ENCODE measurements at regions not wholly inside any gene's neighbourhood (a gene's known extent, or its start where the extent isn't known, plus 50 kb on each side); places are given as distances from the start of the nearest gene placed in this dataset.

DNA sequence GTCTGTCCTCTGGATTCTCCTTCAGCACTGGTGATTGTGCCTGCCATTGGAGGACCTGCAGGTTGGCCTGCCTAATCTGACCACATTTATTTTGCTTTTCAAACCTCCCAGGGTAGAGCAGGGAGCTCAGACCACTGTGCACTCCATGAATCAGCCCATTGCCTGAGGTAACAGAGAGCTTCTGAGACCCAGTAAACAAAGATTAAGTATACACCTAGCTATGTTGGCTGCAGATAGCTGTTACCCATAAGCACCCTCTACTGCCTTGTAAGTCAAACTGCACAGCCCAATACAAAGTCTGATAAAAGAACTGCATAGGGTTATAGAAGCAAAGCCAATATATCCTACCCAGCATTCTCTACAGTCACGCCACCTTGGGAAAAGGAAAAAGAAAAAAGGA is 338.7 kb downstream of the HTR1B start:
- H3K4me1 Mint-ChIP-seq = no peaks in the 10 kb centered on the region
- H3K4me1 ChIP-seq (ENCODE audit: insufficient read depth, low read length) = no peaks in the 10 kb centered on the region
- no peak overlapping the region for H3K27ac ChIP-seq (ENCODE audit: low read depth, low read length)
- no peak for DNase-seq
- ChIA-PET CTCF (no interaction called here), POLR2A (no interaction called here)
- H3K9me3 Mint-ChIP-seq = peaks cover 9 to 30% (median 14%) of the 10 kb centered on the region in 5 donors
- H3K27me3 Mint-ChIP-seq = no peaks in the 10 kb centered on the region
- H3K4me3 Mint-ChIP-seq = no peak overlapping the region
- no peak overlapping the region for H3K27ac Mint-ChIP-seq
- H3K36me3 ChIP-seq (ENCODE audit: insufficient read depth, low read length) = no peaks in the 10 kb centered on the region
- H3K27me3 ChIP-seq (ENCODE audit: insufficient read depth, low read length, poor library complexity, severe bottlenecking) = no peaks in the 10 kb centered on the region
- no peak overlapping the region for H3K4me3 ChIP-seq (ENCODE audit: low read length)
- H3K36me3 Mint-ChIP-seq = no peaks in the 10 kb centered on the region
- H3K9me3 ChIP-seq (ENCODE audit: low read length) = no peaks in the 10 kb centered on the region

GRCh38 chr6:77123527-77123926 is 339.8 kb downstream of the HTR1B start:
- H3K27me3 ChIP-seq (ENCODE audit: insufficient read depth, low read length, poor library complexity, severe bottlenecking) = no peaks in the 10 kb centered on the region
- H3K4me3 ChIP-seq (ENCODE audit: low read length) = no peak overlapping the region
- no peak overlapping the region for H3K27ac ChIP-seq (ENCODE audit: low read depth, low read length)
- H3K4me1 ChIP-seq (ENCODE audit: insufficient read depth, low read length) = no peaks in the 10 kb centered on the region
- ChIA-PET POLR2A (no interaction called here), CTCF (no interaction called here)
- no peaks in the 10 kb centered on the region for H3K36me3 ChIP-seq (ENCODE audit: insufficient read depth, low read length)
- Mint-ChIP-seq H3K4me3 (no peak overlapping the region), H3K27me3 (no peaks in the 10 kb centered on the region), H3K4me1 (no peaks in the 10 kb centered on the region), H3K9me3 (peaks cover 9 to 26% (median 14%) of the 10 kb centered on the region in 5 donors), H3K36me3 (no peaks in the 10 kb centered on the region), H3K27ac (no peak overlapping the region)
- DNase-seq = no peak
- H3K9me3 ChIP-seq (ENCODE audit: low read length) = no peaks in the 10 kb centered on the region

DNA sequence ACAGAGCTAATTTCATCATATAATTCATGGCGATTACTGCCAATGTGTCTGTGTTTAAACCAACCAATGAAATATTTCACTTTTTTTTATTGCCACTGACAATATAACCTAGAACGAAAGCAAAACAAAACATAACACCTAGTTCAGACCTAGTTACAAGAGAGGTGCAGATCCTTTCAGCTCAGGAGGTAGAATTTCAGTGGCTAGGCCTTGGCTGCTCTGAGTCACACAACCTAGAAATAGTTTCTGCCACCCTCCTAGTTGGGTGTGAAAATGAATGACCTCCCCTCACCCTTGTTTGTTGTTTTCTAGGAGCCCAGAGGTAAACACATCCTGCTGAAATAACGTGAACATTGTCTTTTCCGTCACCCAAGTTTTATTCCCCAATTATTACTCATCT is 356.3 kb downstream of the HTR1B start:
- ChIA-PET CTCF (no interaction called here), POLR2A (no interaction called here)
- Histone ChIP-seq H3K9me3 (ENCODE audit: low read length) (no peaks in the 10 kb centered on the region), H3K4me1 (ENCODE audit: insufficient read depth, low read length) (no peaks in the 10 kb centered on the region), H3K27ac (ENCODE audit: low read depth, low read length) (no peak overlapping the region), H3K4me3 (ENCODE audit: low read length) (no peak overlapping the region), H3K27me3 (ENCODE audit: insufficient read depth, low read length, poor library complexity, severe bottlenecking) (no peaks in the 10 kb centered on the region), H3K36me3 (ENCODE audit: insufficient read depth, low read length) (no peaks in the 10 kb centered on the region)
- Mint-ChIP-seq H3K27ac (no peak overlapping the region), H3K4me1 (no peaks in the 10 kb centered on the region), H3K36me3 (no peaks in the 10 kb centered on the region), H3K4me3 (no peak overlapping the region), H3K9me3 (peaks cover 0 to 35% (median 2%) of the 10 kb centered on the region in 5 donors), H3K27me3 (no peaks in the 10 kb centered on the region)
- DNase-seq = no peak

DNA sequence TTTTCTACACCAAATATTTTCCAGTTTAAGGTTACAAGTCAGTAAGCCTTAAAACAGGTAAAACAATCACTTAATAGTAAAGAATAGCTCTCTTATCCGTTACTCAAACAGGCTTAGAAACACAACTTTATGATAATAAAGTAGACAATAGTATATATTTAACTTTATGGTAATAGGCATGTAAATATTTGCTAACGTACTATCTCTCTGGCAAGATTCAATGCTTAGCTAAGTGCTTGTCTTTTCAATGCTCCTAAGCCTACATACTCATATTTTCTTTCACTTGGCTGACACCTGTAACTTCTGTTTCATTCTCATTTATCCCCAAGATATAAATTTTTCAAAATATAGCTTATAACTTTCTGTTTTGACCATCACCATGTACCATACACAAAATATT is 358.2 kb downstream of the HTR1B start:
- ChIA-PET CTCF (no interaction called here), POLR2A (no interaction called here)
- no peak for DNase-seq

DNA sequence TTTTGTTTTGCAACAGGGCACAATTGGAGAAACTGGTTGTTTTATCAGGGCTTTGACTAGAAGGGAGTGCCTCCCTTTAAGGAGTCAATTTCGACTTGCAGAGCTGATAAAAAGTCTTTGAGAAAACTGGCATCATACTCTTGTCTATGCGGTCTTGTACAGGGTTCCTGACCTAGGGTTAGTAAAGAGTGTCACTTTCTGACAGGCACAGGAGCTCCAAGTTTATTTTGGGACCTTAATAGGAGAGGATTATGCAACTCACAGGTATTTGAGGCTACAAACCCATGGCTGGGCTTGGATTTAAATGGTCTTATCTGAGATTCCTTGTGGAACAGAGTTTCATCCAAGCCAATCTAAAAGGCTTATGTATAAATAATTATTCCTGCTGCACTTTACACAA is 365.4 kb downstream of the HTR1B start:
- Mint-ChIP-seq H3K4me3 (no peak overlapping the region), H3K36me3 (no peaks in the 10 kb centered on the region), H3K27me3 (no peaks in the 10 kb centered on the region), H3K4me1 (no peaks in the 10 kb centered on the region), H3K9me3 (peaks cover 2 to 14% (median 7%) of the 10 kb centered on the region in 5 donors), H3K27ac (no peak overlapping the region)
- POLR2A ChIA-PET = no interaction called here
- Histone ChIP-seq H3K27me3 (ENCODE audit: insufficient read depth, low read length, poor library complexity, severe bottlenecking) (no peaks in the 10 kb centered on the region), H3K4me1 (ENCODE audit: insufficient read depth, low read length) (no peaks in the 10 kb centered on the region), H3K4me3 (ENCODE audit: low read length) (no peak overlapping the region), H3K27ac (ENCODE audit: low read depth, low read length) (no peak overlapping the region), H3K9me3 (ENCODE audit: low read length) (no peaks in the 10 kb centered on the region), H3K36me3 (ENCODE audit: insufficient read depth, low read length) (no peaks in the 10 kb centered on the region)
- CTCF ChIA-PET = no interaction called here
- no peak for DNase-seq

More for the DNA sequence above, 358.2 kb downstream of the HTR1B start:
- Histone ChIP-seq H3K27ac (ENCODE audit: low read depth, low read length) (no peak overlapping the region), H3K27me3 (ENCODE audit: insufficient read depth, low read length, poor library complexity, severe bottlenecking) (no peaks in the 10 kb centered on the region), H3K4me3 (ENCODE audit: low read length) (no peak overlapping the region), H3K9me3 (ENCODE audit: low read length) (no peaks in the 10 kb centered on the region), H3K4me1 (ENCODE audit: insufficient read depth, low read length) (no peaks in the 10 kb centered on the region), H3K36me3 (ENCODE audit: insufficient read depth, low read length) (no peaks in the 10 kb centered on the region)
- no peaks in the 10 kb centered on the region for H3K36me3 Mint-ChIP-seq
- H3K4me3 Mint-ChIP-seq = no peak overlapping the region
- H3K27ac Mint-ChIP-seq = no peak overlapping the region
- H3K27me3 Mint-ChIP-seq = no peaks in the 10 kb centered on the region
- no peaks in the 10 kb centered on the region for H3K4me1 Mint-ChIP-seq
- H3K9me3 Mint-ChIP-seq = peaks cover 0 to 30% (median 7%) of the 10 kb centered on the region in 5 donors

- H3K36me3 Mint-ChIP-seq = no peaks in the 10 kb centered on the region
- no peak overlapping the region for H3K4me3 Mint-ChIP-seq
- CTCF ChIA-PET = no interaction called here
- H3K9me3 Mint-ChIP-seq = peaks cover 2 to 15% (median 7%) of the 10 kb centered on the region in 5 donors
- no peaks in the 10 kb centered on the region for H3K4me1 Mint-ChIP-seq
- POLR2A ChIA-PET = no interaction called here
- H3K27me3 Mint-ChIP-seq = no peaks in the 10 kb centered on the region
- H3K4me1 ChIP-seq (ENCODE audit: insufficient read depth, low read length) = no peaks in the 10 kb centered on the region
- no peaks in the 10 kb centered on the region for H3K27me3 ChIP-seq (ENCODE audit: insufficient read depth, low read length, poor library complexity, severe bottlenecking)
- H3K27ac ChIP-seq (ENCODE audit: low read depth, low read length) = no peak overlapping the region
- no peak overlapping the region for H3K4me3 ChIP-seq (ENCODE audit: low read length)
- H3K36me3 ChIP-seq (ENCODE audit: insufficient read depth, low read length) = no peaks in the 10 kb centered on the region
- no peak for DNase-seq
- no peak overlapping the region for H3K27ac Mint-ChIP-seq
- H3K9me3 ChIP-seq (ENCODE audit: low read length) = no peaks in the 10 kb centered on the region
These were observed 367.2 kb downstream of the HTR1B start for GRCh38 chr6:77095936-77096627.

DNA sequence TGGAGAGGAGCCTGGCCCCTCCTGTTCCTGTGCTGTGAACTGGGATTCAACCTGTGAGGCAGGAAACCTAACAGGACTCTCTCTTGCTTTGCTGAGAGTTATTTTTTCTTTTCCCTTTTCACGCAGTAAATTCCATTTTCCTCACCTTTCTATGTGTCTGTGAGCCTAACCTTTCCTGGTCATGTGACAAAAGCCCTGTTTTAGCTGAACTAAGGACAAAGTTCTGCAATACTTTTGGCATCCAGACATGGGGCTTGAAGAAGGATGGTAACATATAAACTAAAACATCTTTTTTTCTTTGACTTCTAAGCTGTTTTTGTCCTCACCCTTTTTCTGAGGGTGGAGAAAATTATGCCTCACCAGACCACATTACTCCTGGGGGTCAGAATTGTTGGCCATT is 368.5 kb downstream of the HTR1B start:
- no peaks in the 10 kb centered on the region for H3K9me3 ChIP-seq (ENCODE audit: low read length)
- peaks cover 2 to 16% (median 8%) of the 10 kb centered on the region in 5 donors for H3K9me3 Mint-ChIP-seq

GRCh38 chr6:77092971-77093370 is 370.3 kb downstream of the HTR1B start:
- Mint-ChIP-seq H3K4me1 (no peaks in the 10 kb centered on the region), H3K9me3 (peaks cover 3 to 19% (median 15%) of the 10 kb centered on the region in 5 donors), H3K27ac (no peak overlapping the region), H3K27me3 (no peaks in the 10 kb centered on the region), H3K36me3 (no peaks in the 10 kb centered on the region), H3K4me3 (no peak overlapping the region)
- ChIA-PET POLR2A (no interaction called here), CTCF (no interaction called here)
- H3K9me3 ChIP-seq (ENCODE audit: low read length) = no peaks in the 10 kb centered on the region
- H3K27ac ChIP-seq (ENCODE audit: low read depth, low read length) = no peak overlapping the region
- H3K4me3 ChIP-seq (ENCODE audit: low read length) = no peak overlapping the region
- no peaks in the 10 kb centered on the region for H3K27me3 ChIP-seq (ENCODE audit: insufficient read depth, low read length, poor library complexity, severe bottlenecking)
- no peaks in the 10 kb centered on the region for H3K36me3 ChIP-seq (ENCODE audit: insufficient read depth, low read length)
- DNase-seq = no peak
- no peaks in the 10 kb centered on the region for H3K4me1 ChIP-seq (ENCODE audit: insufficient read depth, low read length)

More for the DNA sequence above, 368.5 kb downstream of the HTR1B start:
- Mint-ChIP-seq H3K36me3 (no peaks in the 10 kb centered on the region), H3K27ac (no peak overlapping the region), H3K4me3 (no peak overlapping the region), H3K4me1 (no peaks in the 10 kb centered on the region), H3K27me3 (no peaks in the 10 kb centered on the region)
- Histone ChIP-seq H3K27me3 (ENCODE audit: insufficient read depth, low read length, poor library complexity, severe bottlenecking) (no peaks in the 10 kb centered on the region), H3K4me3 (ENCODE audit: low read length) (no peak overlapping the region), H3K27ac (ENCODE audit: low read depth, low read length) (no peak overlapping the region), H3K36me3 (ENCODE audit: insufficient read depth, low read length) (no peaks in the 10 kb centered on the region), H3K4me1 (ENCODE audit: insufficient read depth, low read length) (no peaks in the 10 kb centered on the region)
- ChIA-PET CTCF (no interaction called here), POLR2A (no interaction called here)
- DNase-seq = no peak

DNA sequence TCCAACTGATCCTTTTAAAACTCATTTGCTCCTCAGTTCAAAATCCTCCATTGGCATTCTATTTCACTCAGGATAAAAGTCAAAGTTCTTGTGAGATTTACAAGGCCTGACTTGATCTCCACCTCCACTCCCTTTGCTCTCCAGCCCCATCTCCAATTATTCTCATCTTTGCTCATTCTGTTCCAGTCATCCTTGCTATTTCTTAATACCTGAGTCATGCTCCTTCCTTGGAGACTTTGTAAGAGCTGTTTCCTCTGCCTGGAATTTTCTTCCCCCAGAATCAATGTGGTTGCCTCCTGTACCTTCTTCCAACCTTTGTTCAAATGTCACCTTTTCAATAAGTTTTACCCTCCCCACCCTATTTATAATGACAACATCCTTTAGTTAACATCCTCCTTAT is 373.5 kb downstream of the HTR1B start:
- H3K27me3 ChIP-seq (ENCODE audit: insufficient read depth, low read length, poor library complexity, severe bottlenecking) = no peaks in the 10 kb centered on the region
- CTCF ChIA-PET = no interaction called here
- Mint-ChIP-seq H3K4me1 (no peaks in the 10 kb centered on the region), H3K9me3 (peaks cover 0 to 15% (median 11%) of the 10 kb centered on the region in 5 donors), H3K4me3 (no peak overlapping the region), H3K36me3 (no peaks in the 10 kb centered on the region), H3K27me3 (no peaks in the 10 kb centered on the region), H3K27ac (no peak overlapping the region)
- no peak overlapping the region for H3K27ac ChIP-seq (ENCODE audit: low read depth, low read length)
- no peaks in the 10 kb centered on the region for H3K36me3 ChIP-seq (ENCODE audit: insufficient read depth, low read length)
- DNase-seq = no peak
- POLR2A ChIA-PET = no interaction called here
- no peaks in the 10 kb centered on the region for H3K9me3 ChIP-seq (ENCODE audit: low read length)
- no peak overlapping the region for H3K4me3 ChIP-seq (ENCODE audit: low read length)
- H3K4me1 ChIP-seq (ENCODE audit: insufficient read depth, low read length) = no peaks in the 10 kb centered on the region

Data from CD8-positive, alpha-beta memory T cell (primary cell).